Trophoblast cell (in vitro differentiated cells and primary cell): ENCODE measurements at regions not wholly inside any gene's neighbourhood (a gene's known extent, or its start where the extent isn't known, plus 50 kb on each side); places are given as distances from the start of the nearest gene placed in this dataset.
A peak's percentile ranks its signal among the peaks of the same experiment; 100 is the strongest.

ENCODE experiments used
- DNase-seq, 2 donors: peaks; one replicate each; pipeline ENCODE4 v3.0.0-alpha.2; 2016
- H2AFZ ChIP-seq: 2 replicates; pipeline ENCODE4 v1.6.1; 2013; ENCODE audit warnings: low read length, moderate library complexity, mild to moderate bottlenecking; ENCODE audit not compliant: insufficient read depth, poor library complexity
- H2AK5ac ChIP-seq: 2 replicates; pipeline ENCODE4 v1.6.1; 2013; ENCODE audit warnings: mild to moderate bottlenecking, low read length
- H2BK120ac ChIP-seq: 2 replicates; pipeline ENCODE4 v1.6.1; 2013; ENCODE audit warnings: low read length, mild to moderate bottlenecking, moderate library complexity; ENCODE audit not compliant: insufficient read depth, poor library complexity
- H2BK12ac ChIP-seq: 2 replicates; pipeline ENCODE4 v1.6.1; 2013; ENCODE audit warnings: mild to moderate bottlenecking, low read length, moderate library complexity
- H2BK5ac ChIP-seq: 2 replicates; pipeline ENCODE4 v1.6.1; 2013; ENCODE audit warnings: low read length, low read depth, moderate library complexity, mild to moderate bottlenecking; ENCODE audit not compliant: poor library complexity
- H3K14ac ChIP-seq: 2 replicates; pipeline ENCODE4 v1.6.1; 2013; ENCODE audit warnings: mild to moderate bottlenecking, low read length
- H3K18ac ChIP-seq: 2 replicates; pipeline ENCODE4 v1.6.1; 2013; ENCODE audit warnings: mild to moderate bottlenecking, low read length
- H3K23ac ChIP-seq: 2 replicates; pipeline ENCODE4 v1.6.1; 2013; ENCODE audit warnings: low read length
- H3K27ac ChIP-seq: 2 replicates; pipeline ENCODE4 v1.5.1; 2013; ENCODE audit warnings: low read depth, mild to moderate bottlenecking, inconsistent platforms, low read length, moderate library complexity
- H3K27me3 ChIP-seq: 2 replicates; pipeline ENCODE4 v1.6.1; 2013; ENCODE audit warnings: inconsistent platforms, mild to moderate bottlenecking, low read length, moderate library complexity; ENCODE audit not compliant: insufficient read depth
- H3K36me3 ChIP-seq, 2 experiments: 1 replicate in 1 of 2; 2 replicates in 1 of 2; pipeline ENCODE4 v1.6.1; 2013; ENCODE audit warnings: low read length in 2 of 2, mild to moderate bottlenecking in 2 of 2, moderate library complexity in 1 of 2; ENCODE audit not compliant: insufficient read depth in 2 of 2, control insufficient read depth in 1 of 2
- H3K4ac ChIP-seq: 2 replicates; pipeline ENCODE4 v1.6.1; 2013; ENCODE audit warnings: low read depth, mild to moderate bottlenecking, low read length, moderate library complexity
- H3K4me1 ChIP-seq, 2 experiments: 1 replicate in 1 of 2; 2 replicates in 1 of 2; pipeline ENCODE4 v1.6.1; 2013; ENCODE audit warnings: low read length in 2 of 2, mild to moderate bottlenecking in 2 of 2, moderate library complexity in 1 of 2; ENCODE audit not compliant: insufficient read depth in 2 of 2, control insufficient read depth in 1 of 2
- H3K4me2 ChIP-seq: 2 replicates; pipeline ENCODE4 v1.6.1; 2013; ENCODE audit warnings: inconsistent platforms, mild to moderate bottlenecking, low read length, moderate library complexity
- H3K4me3 ChIP-seq: 2 replicates; pipeline ENCODE4 v1.5.1; 2013; ENCODE audit warnings: mild to moderate bottlenecking, low read depth, low read length, inconsistent platforms
- H3K79me1 ChIP-seq: one replicate; pipeline ENCODE4 v1.6.1; 2013; ENCODE audit warnings: low read length
- H3K79me2 ChIP-seq: 2 replicates; pipeline ENCODE4 v1.6.1; 2013; ENCODE audit warnings: low read length, mild to moderate bottlenecking; ENCODE audit not compliant: control insufficient read depth, insufficient read depth, poor library complexity
- H3K9ac ChIP-seq: 2 replicates; pipeline ENCODE4 v1.6.1; 2013; ENCODE audit warnings: mild to moderate bottlenecking, low read length
- H3K9me3 ChIP-seq: 2 replicates; pipeline ENCODE4 v1.6.1; 2013; ENCODE audit warnings: low read depth, mild to moderate bottlenecking, control low read depth, inconsistent platforms, low read length; ENCODE audit not compliant: insufficient read depth
- H4K12ac ChIP-seq: 2 replicates; pipeline ENCODE4 v1.6.1; 2013; ENCODE audit warnings: low read depth, mild to moderate bottlenecking, low read length, moderate library complexity
- H4K8ac ChIP-seq: 2 replicates; pipeline ENCODE4 v1.6.1; 2013; ENCODE audit warnings: low read depth, mild to moderate bottlenecking, low read length, moderate library complexity
- H4K91ac ChIP-seq: one replicate; pipeline ENCODE4 v1.6.1; 2013; ENCODE audit warnings: low read depth, mild to moderate bottlenecking, low read length, moderate library complexity
- WGBS: extraction: QIAGEN DNeasy Blood & Tissue Kit; methylation state at CpG from one replicate; pipeline ENCODE4 v1.1.7; 2013; ENCODE audit warnings: missing lambda C conversion rate; ENCODE audit not compliant: insufficient read length, insufficient coverage; ENCODE audit errors: extremely low coverage; 5-methylcytosine and 5-hydroxymethylcytosine counted together

DNA sequence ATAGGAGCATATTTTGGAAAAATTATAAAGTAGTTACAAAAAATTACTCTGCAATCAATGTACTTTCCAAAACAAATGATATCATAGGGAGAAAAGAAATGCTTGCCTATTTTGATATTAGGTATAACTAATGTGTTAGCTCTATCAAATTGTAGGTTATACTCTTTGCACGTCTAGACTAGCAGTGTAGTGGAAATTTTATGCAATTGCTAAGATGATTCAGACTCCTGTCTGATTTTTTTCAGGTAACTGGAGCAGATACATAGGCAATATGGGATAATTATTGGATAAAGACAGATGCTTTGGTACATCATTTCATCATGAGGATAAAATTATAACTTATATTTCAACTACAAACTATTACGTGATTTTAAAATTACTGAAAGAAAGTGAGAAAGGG is 918.3 kb downstream of the EPHA4 start:
- H2BK12ac ChIP-seq = no peak overlapping the region
- H2BK120ac ChIP-seq = no peak overlapping the region
- H2AK5ac ChIP-seq = no peak overlapping the region
- no peaks in the 10 kb centered on the region for H3K36me3 ChIP-seq
- H3K14ac ChIP-seq = no peak overlapping the region
- no peak overlapping the region for H4K8ac ChIP-seq
- H3K9me3 ChIP-seq = no peaks in the 10 kb centered on the region
- H4K12ac ChIP-seq = no peak overlapping the region
- H3K4me3 ChIP-seq = no peak overlapping the region
- H2BK5ac ChIP-seq = no peak overlapping the region
- H3K9ac ChIP-seq = no peak overlapping the region
- H3K27ac ChIP-seq = no peak overlapping the region
- no peaks in the 10 kb centered on the region for H3K79me2 ChIP-seq
- H2AFZ ChIP-seq = no peak overlapping the region
- H3K23ac ChIP-seq = no peak overlapping the region
- no peak overlapping the region for H3K18ac ChIP-seq
- H3K79me1 ChIP-seq = no peaks in the 10 kb centered on the region
- H4K91ac ChIP-seq = no peak overlapping the region
- no peak overlapping the region for H3K4ac ChIP-seq
- no peak for DNase-seq
- no peaks in the 10 kb centered on the region for H3K4me1 ChIP-seq
- no peak overlapping the region for H3K4me2 ChIP-seq
- 100% methylated on average over 1 of the region's 2 CpGs for WGBS
- H3K27me3 ChIP-seq = no peaks in the 10 kb centered on the region

DNA sequence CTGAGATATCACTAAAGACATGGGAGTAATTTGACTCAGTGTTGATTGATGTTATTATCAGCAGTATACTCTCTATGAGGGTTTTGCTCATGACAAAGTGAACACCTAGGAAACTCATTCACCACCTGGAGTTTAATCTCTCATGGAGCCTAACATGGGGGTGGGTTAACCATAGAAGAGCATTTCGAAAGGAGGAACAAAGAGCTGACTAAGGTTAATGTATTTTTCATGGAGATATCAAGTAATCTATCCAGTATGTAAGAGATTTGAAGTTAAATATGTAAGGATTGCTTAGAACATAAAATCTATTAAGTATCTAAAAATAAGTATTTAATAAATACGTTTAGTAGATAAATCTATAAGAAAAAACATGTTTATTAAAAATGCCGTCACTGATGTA is 917.8 kb downstream of the EPHA4 start:
- H4K91ac ChIP-seq = no peak overlapping the region
- H2BK5ac ChIP-seq = no peak overlapping the region
- H3K18ac ChIP-seq = no peak overlapping the region
- no peak overlapping the region for H2BK120ac ChIP-seq
- H2AFZ ChIP-seq = no peak overlapping the region
- H2AK5ac ChIP-seq = no peak overlapping the region
- no peak overlapping the region for H3K4ac ChIP-seq
- WGBS = no CpG with 5 or more reads among the region's 3 CpGs
- H2BK12ac ChIP-seq = no peak overlapping the region
- no peaks in the 10 kb centered on the region for H3K79me1 ChIP-seq
- no peaks in the 10 kb centered on the region for H3K4me1 ChIP-seq
- H3K36me3 ChIP-seq = no peaks in the 10 kb centered on the region
- no peak overlapping the region for H3K4me2 ChIP-seq
- no peaks in the 10 kb centered on the region for H3K9me3 ChIP-seq
- no peaks in the 10 kb centered on the region for H3K27me3 ChIP-seq
- H3K9ac ChIP-seq = no peak overlapping the region
- no peak overlapping the region for H3K23ac ChIP-seq
- H3K4me3 ChIP-seq = no peak overlapping the region
- H3K14ac ChIP-seq = no peak overlapping the region
- H4K12ac ChIP-seq = no peak overlapping the region
- no peak overlapping the region for H3K27ac ChIP-seq
- no peaks in the 10 kb centered on the region for H3K79me2 ChIP-seq
- no peak for DNase-seq
- H4K8ac ChIP-seq = no peak overlapping the region

DNA sequence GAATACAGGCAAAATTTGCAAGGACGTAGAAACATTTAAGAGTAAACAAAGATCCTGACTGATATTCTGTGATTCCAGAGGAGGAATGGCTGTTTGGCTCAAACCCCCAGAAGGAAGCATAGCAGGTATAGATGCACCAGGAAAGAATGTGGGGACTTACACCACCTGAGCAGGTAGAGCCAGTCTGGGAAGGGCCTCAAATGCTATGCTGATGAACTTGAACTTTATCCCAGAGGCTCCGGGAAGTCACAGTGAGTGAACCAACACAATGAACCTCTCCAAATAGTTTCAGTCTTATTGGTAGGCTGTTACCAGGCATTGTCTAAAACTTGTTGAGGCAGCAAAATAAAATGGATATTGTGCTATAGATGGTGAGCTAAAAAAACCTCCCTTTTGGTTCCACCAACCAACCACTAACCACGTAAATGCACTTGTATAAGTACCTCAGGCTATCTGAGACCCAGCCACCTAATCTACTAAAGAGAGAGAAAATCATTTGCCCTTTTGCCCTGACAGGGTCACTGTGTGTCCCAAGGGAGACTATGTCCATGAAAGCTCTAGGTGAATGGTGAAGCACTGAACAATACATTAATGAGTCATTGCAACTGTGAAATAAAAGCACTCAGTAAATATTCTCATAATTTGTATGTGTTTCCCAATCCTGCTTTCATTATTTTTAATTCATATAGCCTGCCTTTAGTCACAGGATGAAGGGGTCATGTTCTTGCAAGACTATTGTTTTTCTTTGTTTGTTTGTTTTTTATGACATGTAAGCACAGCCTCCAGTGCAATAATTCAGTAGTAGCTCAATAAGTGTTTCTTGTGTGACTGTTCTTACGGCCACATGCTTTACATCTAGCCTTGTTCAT is 911.6 kb downstream of the EPHA4 start:
- Histone ChIP-seq H3K4me3 (no peak overlapping the region), H4K8ac (no peak overlapping the region), H3K9me3 (no peaks in the 10 kb centered on the region), H3K18ac (no peak overlapping the region), H2BK12ac (no peak overlapping the region), H3K4me2 (no peak overlapping the region), H3K9ac (no peak overlapping the region), H4K12ac (no peak overlapping the region), H3K4me1 (peaks cover 0 to 1% of the 10 kb centered on the region in 2 experiments), H3K36me3 (no peaks in the 10 kb centered on the region), H3K79me1 (no peaks in the 10 kb centered on the region), H3K4ac (no peak overlapping the region), H3K23ac (no peak overlapping the region), H2AK5ac (no peak overlapping the region), H3K27ac (no peak overlapping the region), H2BK5ac (no peak overlapping the region), H2AFZ (no peak overlapping the region), H3K14ac (no peak overlapping the region), H4K91ac (no peak overlapping the region), H2BK120ac (no peak overlapping the region), H3K27me3 (no peaks in the 10 kb centered on the region), H3K79me2 (no peaks in the 10 kb centered on the region)
- WGBS = no CpG with 5 or more reads among the region's 4 CpGs
- DNase-seq = peak; percentile 17 to 62

DNA sequence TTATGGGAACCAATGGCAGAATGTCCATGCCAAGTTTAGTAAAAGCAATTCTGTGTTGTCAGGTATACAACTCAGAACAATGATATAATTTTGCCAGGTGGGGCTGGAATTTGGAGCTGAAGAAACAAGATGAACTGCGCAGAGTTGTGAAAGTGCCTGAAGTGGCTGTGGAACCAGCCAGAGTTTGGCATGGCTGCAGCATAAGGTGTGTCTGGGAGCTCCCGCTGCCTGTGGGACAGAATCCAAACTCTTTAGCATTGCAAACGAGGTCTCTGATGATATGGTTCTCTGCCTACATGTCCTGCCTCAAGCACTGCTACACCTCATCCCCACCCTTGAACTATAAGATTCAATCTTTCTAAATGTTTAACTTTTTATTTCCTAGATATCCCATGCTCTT is 909.7 kb downstream of the EPHA4 start:
- no peak overlapping the region for H3K14ac ChIP-seq
- no peak overlapping the region for H2AK5ac ChIP-seq
- H2BK5ac ChIP-seq = no peak overlapping the region
- no peak overlapping the region for H3K4me3 ChIP-seq
- H2AFZ ChIP-seq = no peak overlapping the region
- no peak overlapping the region for H4K12ac ChIP-seq
- H3K4ac ChIP-seq = no peak overlapping the region
- no peak overlapping the region for H2BK12ac ChIP-seq
- no peak overlapping the region for H3K18ac ChIP-seq
- no CpG with 5 or more reads among the region's 3 CpGs for WGBS
- H3K27ac ChIP-seq = no peak overlapping the region
- H3K4me2 ChIP-seq = no peak overlapping the region
- H4K91ac ChIP-seq = no peak overlapping the region
- H3K9ac ChIP-seq = no peak overlapping the region
- no peaks in the 10 kb centered on the region for H3K79me1 ChIP-seq
- H3K4me1 ChIP-seq = peaks cover 0 to 1% of the 10 kb centered on the region in 2 experiments
- no peak overlapping the region for H2BK120ac ChIP-seq
- no peak overlapping the region for H3K23ac ChIP-seq
- no peak for DNase-seq
- no peaks in the 10 kb centered on the region for H3K9me3 ChIP-seq
- no peak overlapping the region for H4K8ac ChIP-seq
- H3K79me2 ChIP-seq = no peaks in the 10 kb centered on the region
- H3K27me3 ChIP-seq = no peaks in the 10 kb centered on the region
- no peaks in the 10 kb centered on the region for H3K36me3 ChIP-seq
